HG02763 (cell line): ENCODE measurements at regions not wholly inside any gene's neighbourhood (a gene's known extent, or its start where the extent isn't known, plus 50 kb on each side); places are given as distances from the start of the nearest gene placed in this dataset.

Source experiments
- ATAC-seq: cut with Tn5 transposase; IDR thresholded peaks from one replicate; pipeline ENCODE4 v1.9.1; 2021; ENCODE audit warnings: mild to moderate bottlenecking, moderate library complexity; ENCODE audit not compliant: unreplicated experiment

- ATAC-seq, result no peak
Observed at GRCh38 chr17:77770331-77771105, 188.0 kb upstream of the TNRC6C start.

- no peak for ATAC-seq
Observed at GRCh38 chr17:77771145-77771544, 187.4 kb upstream of the TNRC6C start.

GRCh38 chr17:77771587-77771986, 186.9 kb upstream of the TNRC6C start:
- no peak for ATAC-seq

- ATAC-seq, result no peak
Observed at GRCh38 chr17:77771998-77772397, 186.5 kb upstream of the TNRC6C start.

- ATAC-seq, result no peak
Observed at GRCh38 chr17:77772461-77772897, 186.0 kb upstream of the TNRC6C start.

- ATAC-seq, result no peak
Observed at GRCh38 chr17:77772899-77773358, 185.6 kb upstream of the TNRC6C start.

GRCh38 chr17:77774182-77774581, 184.3 kb upstream of the TNRC6C start:
- no peak for ATAC-seq

GRCh38 chr17:77778636-77779489, 179.6 kb upstream of the TNRC6C start:
- ATAC-seq, result no peak

- ATAC-seq, result no peak
Observed at GRCh38 chr17:77779711-77780539, 178.6 kb upstream of the TNRC6C start.

- no peak for ATAC-seq
Observed at GRCh38 chr17:77781536-77781935, 177.0 kb upstream of the TNRC6C start.

GRCh38 chr17:77782201-77782600, 176.3 kb upstream of the TNRC6C start:
- ATAC-seq, result no peak

- ATAC-seq, result no peak
Observed at GRCh38 chr17:77782611-77783010, 175.9 kb upstream of the TNRC6C start.

GRCh38 chr17:77783991-77784820, 174.3 kb upstream of the TNRC6C start:
- ATAC-seq, result no peak

- ATAC-seq, result no peak
Observed at GRCh38 chr17:77785312-77785905, 173.1 kb upstream of the TNRC6C start.

- ATAC-seq, result no peak
Observed at GRCh38 chr17:77786090-77786489, 172.4 kb upstream of the TNRC6C start.

- no peak for ATAC-seq
Observed at GRCh38 chr17:77786740-77787505, 171.6 kb upstream of the TNRC6C start.

GRCh38 chr17:77790143-77790829, 168.2 kb upstream of the TNRC6C start:
- ATAC-seq, result no peak

- no peak for ATAC-seq
Observed at GRCh38 chr17:77792626-77793025, 165.9 kb upstream of the TNRC6C start.
